ENCODE measurements at regions not wholly inside any gene's neighbourhood (a gene's known extent, or its start where the extent isn't known, plus 50 kb on each side); places are given as distances from the start of the nearest gene placed in this dataset.

GRCh38 chr14:94929354-94929753 is 159.4 kb upstream of the GSC start:
- Histone ChIP-seq H2BK15ac (ENCODE audit: low read length) (no peak overlapping the region), H2BK5ac (ENCODE audit: low read length) (no peak overlapping the region), H3K14ac (ENCODE audit: low read length) (no peak overlapping the region), H3K4me2 (ENCODE audit: insufficient read depth, low read length, poor library complexity, severe bottlenecking) (no peak overlapping the region), H3K79me1 (ENCODE audit: low read depth, low read length) (no peaks in the 10 kb centered on the region), H3K9ac (ENCODE audit: low read depth, low read length, poor library complexity) (no peak overlapping the region), H3K36me3 (replicated peaks in 1 of 2; ENCODE audit: control insufficient read depth in 2 of 2, insufficient read depth in 2 of 2, low read length in 2 of 2) (no peaks in the 10 kb centered on the region), H2AFZ (ENCODE audit: low read length) (no peak overlapping the region), H3K27ac (replicated peaks; ENCODE audit: low read length) (no peak overlapping the region), H3K4ac (ENCODE audit: low read length) (no peak overlapping the region), H3K4me1 (ENCODE audit: control insufficient read depth in 2 of 2, insufficient read depth in 1 of 2, low read depth in 1 of 2, low read length in 2 of 2) (no peaks in the 10 kb centered on the region), H4K91ac (ENCODE audit: low read depth, low read length, poor library complexity) (no peak overlapping the region), H2BK120ac (ENCODE audit: low read depth, low read length) (no peak overlapping the region), H2AK5ac (ENCODE audit: low read depth, low read length) (no peak overlapping the region), H2BK12ac (ENCODE audit: low read length) (no peak overlapping the region), H4K8ac (ENCODE audit: low read depth, low read length) (no peak overlapping the region), H3K18ac (ENCODE audit: low read length) (no peak overlapping the region), H3K23ac (ENCODE audit: low read depth, low read length, poor library complexity) (no peak overlapping the region), H3K9me3 (replicated peaks in 1 of 2; ENCODE audit: control insufficient read depth in 2 of 2, insufficient read depth in 1 of 2, low read depth in 1 of 2, low read length in 2 of 2) (no peaks in the 10 kb centered on the region), H3K27me3 (ENCODE audit: control insufficient read depth in 3 of 3, insufficient read depth in 3 of 3, low read depth in 1 of 3, low read length in 3 of 3) (no peaks in the 10 kb centered on the region), H3K4me3 (ENCODE audit: low read length in 2 of 2) (no peak overlapping the region)
- no peak for DNase-seq (ENCODE audit: low spot score)
- WGBS, 2 donors (ENCODE audit: extremely low coverage in 2 of 2, insufficient read length in 2 of 2, insufficient replicate concordance in 1 of 2) = no CpG with 5 or more reads among the region's 3 CpGs

- Histone ChIP-seq H2AFZ (ENCODE audit: low read length) (no peak overlapping the region), H2BK120ac (ENCODE audit: low read depth, low read length) (no peak overlapping the region), H3K4me2 (ENCODE audit: insufficient read depth, low read length, poor library complexity, severe bottlenecking) (no peak overlapping the region), H3K4me1 (ENCODE audit: control insufficient read depth in 2 of 2, insufficient read depth in 1 of 2, low read depth in 1 of 2, low read length in 2 of 2) (no peaks in the 10 kb centered on the region), H3K9me3 (replicated peaks in 1 of 2; ENCODE audit: control insufficient read depth in 2 of 2, insufficient read depth in 1 of 2, low read depth in 1 of 2, low read length in 2 of 2) (no peaks in the 10 kb centered on the region), H3K9ac (ENCODE audit: low read depth, low read length, poor library complexity) (no peak overlapping the region), H3K27ac (replicated peaks; ENCODE audit: low read length) (no peak overlapping the region), H3K27me3 (ENCODE audit: control insufficient read depth in 3 of 3, insufficient read depth in 3 of 3, low read depth in 1 of 3, low read length in 3 of 3) (no peaks in the 10 kb centered on the region), H3K18ac (ENCODE audit: low read length) (no peak overlapping the region), H3K79me1 (ENCODE audit: low read depth, low read length) (no peaks in the 10 kb centered on the region), H4K91ac (ENCODE audit: low read depth, low read length, poor library complexity) (no peak overlapping the region), H2BK12ac (ENCODE audit: low read length) (no peak overlapping the region), H3K4ac (ENCODE audit: low read length) (no peak overlapping the region), H2BK5ac (ENCODE audit: low read length) (no peak overlapping the region), H2BK15ac (ENCODE audit: low read length) (no peak overlapping the region), H3K4me3 (ENCODE audit: low read length in 2 of 2) (no peak overlapping the region), H3K36me3 (replicated peaks in 1 of 2; ENCODE audit: control insufficient read depth in 2 of 2, insufficient read depth in 2 of 2, low read length in 2 of 2) (no peaks in the 10 kb centered on the region), H2AK5ac (ENCODE audit: low read depth, low read length) (no peak overlapping the region), H3K14ac (ENCODE audit: low read length) (no peak overlapping the region), H3K23ac (ENCODE audit: low read depth, low read length, poor library complexity) (no peak overlapping the region), H4K8ac (ENCODE audit: low read depth, low read length) (no peak overlapping the region)
- no peak for DNase-seq (ENCODE audit: low spot score)
- no CpG with 5 or more reads among the region's 10 CpGs for WGBS, 2 donors (ENCODE audit: extremely low coverage in 2 of 2, insufficient read length in 2 of 2, insufficient replicate concordance in 1 of 2)
These were observed 156.3 kb upstream of the GSC start for GRCh38 chr14:94926176-94926575.

- no peak for DNase-seq (ENCODE audit: low spot score)
- Histone ChIP-seq H2BK15ac (ENCODE audit: low read length) (no peak overlapping the region), H3K14ac (ENCODE audit: low read length) (no peak overlapping the region), H2AFZ (ENCODE audit: low read length) (no peak overlapping the region), H3K18ac (ENCODE audit: low read length) (no peak overlapping the region), H3K4ac (ENCODE audit: low read length) (no peak overlapping the region), H3K36me3 (replicated peaks in 1 of 2; ENCODE audit: control insufficient read depth in 2 of 2, insufficient read depth in 2 of 2, low read length in 2 of 2) (no peaks in the 10 kb centered on the region), H2BK5ac (ENCODE audit: low read length) (no peak overlapping the region), H3K9me3 (replicated peaks in 1 of 2; ENCODE audit: control insufficient read depth in 2 of 2, insufficient read depth in 1 of 2, low read depth in 1 of 2, low read length in 2 of 2) (no peaks in the 10 kb centered on the region), H3K4me3 (ENCODE audit: low read length in 2 of 2) (no peak overlapping the region), H3K27ac (replicated peaks; ENCODE audit: low read length) (no peak overlapping the region), H3K9ac (ENCODE audit: low read depth, low read length, poor library complexity) (no peak overlapping the region), H2AK5ac (ENCODE audit: low read depth, low read length) (no peak overlapping the region), H4K8ac (ENCODE audit: low read depth, low read length) (no peak overlapping the region), H3K4me1 (ENCODE audit: control insufficient read depth in 2 of 2, insufficient read depth in 1 of 2, low read depth in 1 of 2, low read length in 2 of 2) (no peaks in the 10 kb centered on the region), H3K4me2 (ENCODE audit: insufficient read depth, low read length, poor library complexity, severe bottlenecking) (no peak overlapping the region), H2BK12ac (ENCODE audit: low read length) (no peak overlapping the region), H3K79me1 (ENCODE audit: low read depth, low read length) (no peaks in the 10 kb centered on the region), H2BK120ac (ENCODE audit: low read depth, low read length) (no peak overlapping the region), H3K23ac (ENCODE audit: low read depth, low read length, poor library complexity) (no peak overlapping the region), H3K27me3 (ENCODE audit: control insufficient read depth in 3 of 3, insufficient read depth in 3 of 3, low read depth in 1 of 3, low read length in 3 of 3) (no peaks in the 10 kb centered on the region), H4K91ac (ENCODE audit: low read depth, low read length, poor library complexity) (no peak overlapping the region)
- no CpG with 5 or more reads among the region's 4 CpGs for WGBS, 2 donors (ENCODE audit: extremely low coverage in 2 of 2, insufficient read length in 2 of 2, insufficient replicate concordance in 1 of 2)
These were observed 155.7 kb upstream of the GSC start for GRCh38 chr14:94925416-94926173.

- no peak overlapping the region for H3K14ac ChIP-seq (ENCODE audit: low read length)
- no peak overlapping the region for H3K4me3 ChIP-seq (ENCODE audit: low read length in 2 of 2)
- no peak overlapping the region for H2BK120ac ChIP-seq (ENCODE audit: low read depth, low read length)
- no peaks in the 10 kb centered on the region for H3K27me3 ChIP-seq (ENCODE audit: control insufficient read depth in 3 of 3, insufficient read depth in 3 of 3, low read depth in 1 of 3, low read length in 3 of 3)
- no peak overlapping the region for H2AFZ ChIP-seq (ENCODE audit: low read length)
- H4K8ac ChIP-seq (ENCODE audit: low read depth, low read length) = no peak overlapping the region
- H3K4ac ChIP-seq (ENCODE audit: low read length) = no peak overlapping the region
- H3K4me2 ChIP-seq (ENCODE audit: insufficient read depth, low read length, poor library complexity, severe bottlenecking) = no peak overlapping the region
- H3K27ac ChIP-seq (replicated peaks; ENCODE audit: low read length) = no peak overlapping the region
- WGBS, 2 donors (ENCODE audit: extremely low coverage in 2 of 2, insufficient read length in 2 of 2, insufficient replicate concordance in 1 of 2) = no CpG with 5 or more reads among the region's 4 CpGs
- no peaks in the 10 kb centered on the region for H3K36me3 ChIP-seq (replicated peaks in 1 of 2; ENCODE audit: control insufficient read depth in 2 of 2, insufficient read depth in 2 of 2, low read length in 2 of 2)
- H2AK5ac ChIP-seq (ENCODE audit: low read depth, low read length) = no peak overlapping the region
- no peak overlapping the region for H2BK12ac ChIP-seq (ENCODE audit: low read length)
- H3K23ac ChIP-seq (ENCODE audit: low read depth, low read length, poor library complexity) = no peak overlapping the region
- no peaks in the 10 kb centered on the region for H3K79me1 ChIP-seq (ENCODE audit: low read depth, low read length)
- no peak overlapping the region for H3K9ac ChIP-seq (ENCODE audit: low read depth, low read length, poor library complexity)
- no peaks in the 10 kb centered on the region for H3K9me3 ChIP-seq (replicated peaks in 1 of 2; ENCODE audit: control insufficient read depth in 2 of 2, insufficient read depth in 1 of 2, low read depth in 1 of 2, low read length in 2 of 2)
- H3K4me1 ChIP-seq (ENCODE audit: control insufficient read depth in 2 of 2, insufficient read depth in 1 of 2, low read depth in 1 of 2, low read length in 2 of 2) = no peaks in the 10 kb centered on the region
- H2BK15ac ChIP-seq (ENCODE audit: low read length) = no peak overlapping the region
- no peak overlapping the region for H3K18ac ChIP-seq (ENCODE audit: low read length)
- H4K91ac ChIP-seq (ENCODE audit: low read depth, low read length, poor library complexity) = no peak overlapping the region
- DNase-seq (ENCODE audit: low spot score) = no peak
- no peak overlapping the region for H2BK5ac ChIP-seq (ENCODE audit: low read length)
These were observed 154.3 kb upstream of the GSC start for GRCh38 chr14:94924189-94924588.

Measured in neuronal stem cell (in vitro differentiated cells).